ENCODE measurements at regions not wholly inside any gene's neighbourhood (a gene's known extent, or its start where the extent isn't known, plus 50 kb on each side); places are given as distances from the start of the nearest gene placed in this dataset.
"Not testable (repeated sequence)": the region's sequence is repeated elsewhere in the genome, so short reads cannot be mapped to it uniquely, and the experiment has no call there.

DNA sequence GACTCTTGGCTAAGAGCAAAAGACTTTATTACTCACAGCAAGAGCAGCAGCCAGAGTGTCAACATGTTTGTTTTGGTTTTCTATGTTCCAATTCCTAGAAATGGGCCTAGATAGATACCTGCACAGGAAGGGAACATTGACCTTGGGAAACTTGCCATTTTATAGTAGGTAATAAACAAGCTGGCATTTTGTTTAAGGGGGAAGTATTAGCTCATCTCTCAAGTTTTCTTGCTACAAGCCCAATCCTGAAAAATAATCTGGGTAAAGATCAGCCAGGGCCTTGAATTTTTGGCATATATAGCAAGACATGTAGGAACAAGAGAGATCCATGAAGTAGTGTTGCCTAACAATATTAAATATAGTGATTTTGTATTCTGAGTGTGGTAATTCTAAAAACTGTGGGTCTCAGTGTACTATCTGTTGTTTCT, 51.4 kb upstream of the RGL1 start:
- DNase-seq: no peak
- H3K27me3 Mint-ChIP-seq (ENCODE audit: low read depth, poor library complexity): no peaks in the 10 kb centered on the region
- no peak overlapping the region for H3K27ac Mint-ChIP-seq
- no peaks in the 10 kb centered on the region for H3K4me1 Mint-ChIP-seq
- no peak overlapping the region for H3K4me3 Mint-ChIP-seq
- H3K36me3 Mint-ChIP-seq (ENCODE audit: low read depth): peaks cover 16% of the 10 kb centered on the region
- H3K9me3 Mint-ChIP-seq: peaks cover 54% of the 10 kb centered on the region
- TF ChIP-seq, protein P1, sequence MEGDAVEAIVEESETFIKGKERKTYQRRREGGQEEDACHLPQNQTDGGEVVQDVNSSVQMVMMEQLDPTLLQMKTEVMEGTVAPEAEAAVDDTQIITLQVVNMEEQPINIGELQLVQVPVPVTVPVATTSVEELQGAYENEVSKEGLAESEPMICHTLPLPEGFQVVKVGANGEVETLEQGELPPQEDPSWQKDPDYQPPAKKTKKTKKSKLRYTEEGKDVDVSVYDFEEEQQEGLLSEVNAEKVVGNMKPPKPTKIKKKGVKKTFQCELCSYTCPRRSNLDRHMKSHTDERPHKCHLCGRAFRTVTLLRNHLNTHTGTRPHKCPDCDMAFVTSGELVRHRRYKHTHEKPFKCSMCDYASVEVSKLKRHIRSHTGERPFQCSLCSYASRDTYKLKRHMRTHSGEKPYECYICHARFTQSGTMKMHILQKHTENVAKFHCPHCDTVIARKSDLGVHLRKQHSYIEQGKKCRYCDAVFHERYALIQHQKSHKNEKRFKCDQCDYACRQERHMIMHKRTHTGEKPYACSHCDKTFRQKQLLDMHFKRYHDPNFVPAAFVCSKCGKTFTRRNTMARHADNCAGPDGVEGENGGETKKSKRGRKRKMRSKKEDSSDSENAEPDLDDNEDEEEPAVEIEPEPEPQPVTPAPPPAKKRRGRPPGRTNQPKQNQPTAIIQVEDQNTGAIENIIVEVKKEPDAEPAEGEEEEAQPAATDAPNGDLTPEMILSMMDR (IDR thresholded peaks at IDR 0.05): no peak

DNA sequence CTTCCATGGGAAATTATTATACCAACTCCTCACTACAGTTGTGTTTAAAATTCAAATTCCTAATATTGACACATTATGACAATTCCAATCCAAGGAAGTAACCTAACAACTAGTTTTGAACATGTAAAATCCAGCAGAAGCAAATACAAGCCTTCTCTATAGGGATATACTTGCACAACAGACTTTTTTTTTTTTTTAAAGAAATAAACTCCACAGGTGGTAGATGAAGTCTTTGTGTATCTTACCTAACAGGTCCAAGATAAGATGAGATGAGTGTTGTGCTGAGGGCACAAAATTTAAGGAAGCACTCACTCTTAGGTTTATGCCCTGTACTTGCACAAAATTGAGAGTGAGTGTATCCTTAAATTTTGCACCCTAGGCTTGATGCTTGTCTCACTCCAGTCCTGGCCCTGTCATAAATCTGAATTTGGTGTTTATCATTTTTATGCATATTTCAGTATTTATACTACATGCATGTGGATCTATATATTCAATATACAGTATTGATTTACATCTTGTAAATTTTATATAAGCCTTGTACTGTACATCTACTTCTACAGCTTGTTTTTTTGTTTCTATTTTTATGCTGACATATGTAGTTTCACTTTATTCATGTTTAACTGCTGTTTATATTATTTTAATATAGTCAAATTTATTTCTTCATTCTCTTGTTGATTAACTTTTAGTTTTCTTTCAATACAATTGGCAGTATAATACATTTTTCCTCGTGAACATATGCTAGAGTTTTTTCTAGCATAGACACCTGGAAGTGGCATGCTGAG, 60.6 kb upstream of the RGL1 start:
- TF ChIP-seq, protein P1 (IDR thresholded peaks at IDR 0.05): no peak
- Mint-ChIP-seq H3K4me3 (no peak overlapping the region), H3K9me3 (peaks cover 21% of the 10 kb centered on the region), H3K27me3 (ENCODE audit: low read depth, poor library complexity) (peaks cover 10% of the 10 kb centered on the region), H3K27ac (no peak overlapping the region), H3K4me1 (no peaks in the 10 kb centered on the region), H3K36me3 (ENCODE audit: low read depth) (no peaks in the 10 kb centered on the region)
- DNase-seq: no peak

DNA sequence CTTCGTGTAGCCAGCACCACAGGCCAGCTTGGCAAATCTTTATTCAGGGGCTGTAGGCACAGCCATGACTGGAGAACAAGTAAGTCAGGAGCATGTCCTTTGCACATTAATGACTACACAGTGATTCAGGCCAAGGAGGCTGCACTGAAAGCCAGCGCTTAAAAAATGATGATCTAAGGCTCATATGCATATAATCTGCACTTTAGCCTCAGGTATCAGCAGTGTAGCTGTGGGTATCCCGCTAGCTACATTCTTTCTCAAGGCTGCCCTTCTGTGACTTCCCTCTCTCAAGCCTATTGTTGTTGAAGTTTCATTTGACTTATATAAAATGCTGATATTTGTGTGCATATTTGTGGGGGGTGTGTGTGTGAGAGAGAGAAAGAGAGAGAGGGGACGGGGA, 62.6 kb upstream of the RGL1 start:
- H3K27me3 Mint-ChIP-seq (ENCODE audit: low read depth, poor library complexity): peaks cover 11% of the 10 kb centered on the region

DNA sequence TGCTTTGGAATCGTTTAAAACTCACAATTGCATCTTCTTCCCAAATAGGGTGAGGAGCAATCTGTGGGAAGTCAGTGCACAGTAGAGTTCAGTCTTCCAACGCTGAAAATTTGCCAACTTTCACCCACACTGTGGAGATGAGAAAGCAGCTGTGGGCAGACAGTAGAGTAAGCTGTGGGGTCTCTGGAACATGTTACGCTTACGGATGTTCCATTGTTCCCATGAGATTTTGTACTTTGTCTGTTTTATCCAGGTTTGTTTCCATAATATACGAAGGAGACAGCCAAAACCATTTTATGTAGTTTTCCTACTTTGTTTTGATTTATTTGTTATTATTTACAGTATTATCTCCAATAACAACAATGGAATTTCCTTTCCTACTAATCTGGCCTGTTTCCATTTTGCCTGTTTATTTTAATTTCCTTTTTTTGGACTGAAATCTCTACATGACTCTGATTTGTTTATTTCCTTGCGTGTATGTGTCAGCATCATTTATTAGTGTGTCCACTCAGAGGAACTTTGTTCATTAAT, 65.1 kb upstream of the RGL1 start:
- Mint-ChIP-seq H3K27me3 (ENCODE audit: low read depth, poor library complexity) (peaks cover 11% of the 10 kb centered on the region), H3K4me1 (peaks cover 1% of the 10 kb centered on the region), H3K27ac (no peak overlapping the region), H3K9me3 (peaks cover 4% of the 10 kb centered on the region), H3K4me3 (no peak overlapping the region), H3K36me3 (ENCODE audit: low read depth) (no peaks in the 10 kb centered on the region)
- TF ChIP-seq, protein P1 (IDR thresholded peaks at IDR 0.05): no peak
- no peak for DNase-seq

More for the DNA sequence above, 62.6 kb upstream of the RGL1 start:
- Mint-ChIP-seq H3K4me3 (no peak overlapping the region), H3K36me3 (ENCODE audit: low read depth) (no peaks in the 10 kb centered on the region), H3K9me3 (peaks cover 7% of the 10 kb centered on the region), H3K4me1 (no peaks in the 10 kb centered on the region), H3K27ac (no peak overlapping the region)
- TF ChIP-seq, protein P1 (IDR thresholded peaks at IDR 0.05): no peak
- DNase-seq: no peak

DNA sequence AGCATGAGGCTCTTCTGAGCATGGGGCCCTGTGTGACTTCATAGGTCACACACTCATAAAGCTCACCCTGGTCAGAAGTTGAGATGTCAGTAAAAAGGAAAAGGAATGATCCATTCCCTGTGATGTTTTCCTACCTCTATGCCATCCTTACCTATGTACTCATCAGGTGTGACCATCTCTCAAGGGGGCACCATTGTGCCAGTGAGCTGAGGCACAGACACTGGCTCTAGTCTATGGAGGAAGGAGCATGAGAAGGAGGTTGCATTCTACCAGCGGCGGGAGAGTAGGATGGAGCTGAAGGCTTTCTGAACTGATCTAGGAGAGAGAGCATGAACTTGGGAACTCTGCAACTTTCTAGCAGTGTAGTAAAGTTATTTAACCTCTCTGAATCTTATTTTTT, 65.8 kb upstream of the RGL1 start:
- Mint-ChIP-seq H3K4me1 (peaks cover 5% of the 10 kb centered on the region), H3K27me3 (ENCODE audit: low read depth, poor library complexity) (peaks cover 11% of the 10 kb centered on the region), H3K27ac (no peak overlapping the region), H3K9me3 (peaks cover 4% of the 10 kb centered on the region), H3K4me3 (no peak overlapping the region), H3K36me3 (ENCODE audit: low read depth) (no peaks in the 10 kb centered on the region)
- TF ChIP-seq, protein P1 (IDR thresholded peaks at IDR 0.05): no peak
- no peak for DNase-seq

DNA sequence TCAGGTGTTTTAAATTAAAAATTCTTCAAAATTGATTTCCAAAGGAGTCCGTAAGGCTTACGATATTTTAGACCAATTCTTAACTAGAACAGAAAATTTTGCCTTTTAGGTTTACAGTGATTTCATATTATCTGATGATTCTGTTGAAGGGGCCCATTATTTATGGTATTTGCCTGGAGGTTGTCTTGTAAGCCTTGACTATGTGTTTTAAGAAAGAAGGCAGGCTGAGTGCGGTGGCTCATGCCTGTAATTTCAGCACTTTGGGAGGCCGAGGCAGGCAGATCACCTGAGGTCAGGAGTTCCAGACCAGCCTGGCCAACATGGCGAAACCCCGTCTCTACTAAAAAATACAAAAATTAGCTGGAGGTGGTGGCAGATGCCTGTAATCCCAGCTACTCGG, 67.0 kb upstream of the RGL1 start:
- H3K27ac Mint-ChIP-seq; DNase-seq; H3K4me3 Mint-ChIP-seq; H3K36me3 Mint-ChIP-seq (ENCODE audit: low read depth); H3K4me1 Mint-ChIP-seq; H3K9me3 Mint-ChIP-seq: not testable (repeated sequence)
- H3K27me3 Mint-ChIP-seq (ENCODE audit: low read depth, poor library complexity): peaks cover 16% of the 10 kb centered on the region
